ENCODE measurements at regions not wholly inside any gene's neighbourhood (a gene's known extent, or its start where the extent isn't known, plus 50 kb on each side); places are given as distances from the start of the nearest gene placed in this dataset.

GRCh38 chrY:19465809-19466208 is 278.7 kb downstream of the KDM5D start:
- DNase-seq (no peak), ATAC-seq (ENCODE audit: low read depth) (no peak)
- H3K4me3 ChIP-seq (ENCODE audit: control extremely low read depth in 1 of 5, extremely low read depth in 1 of 5, insufficient read depth in 1 of 5, low read depth in 2 of 5, low read length in 4 of 5), result no peak overlapping the region
- no peak overlapping the region for H3K27ac Mint-ChIP-seq
- intact Hi-C loops (cut with micrococcal nuclease), result no loop called here
- H3K79me2 ChIP-seq (ENCODE audit: control insufficient read depth, insufficient read depth, low read length), result no peaks in the 10 kb centered on the region
- ChIA-PET POLR2A (no interaction called here), CTCF (no interaction called here)
- no peaks in the 10 kb centered on the region for H3K9me3 ChIP-seq (ENCODE audit: control extremely low read depth in 1 of 3, control insufficient read depth in 2 of 3, insufficient read depth in 1 of 3, low read length in 2 of 3)
- no peaks in the 10 kb centered on the region for H3K27me3 ChIP-seq (replicated peaks in 1 of 4; ENCODE audit: control extremely low read depth in 1 of 4, control insufficient read depth in 3 of 4, insufficient read depth in 4 of 4, low read length in 3 of 4)
- H3K27ac ChIP-seq (ENCODE audit: low read length in 2 of 2), result no peak overlapping the region
- no peak overlapping the region for H3K4me2 ChIP-seq (replicated peaks; ENCODE audit: low read depth, low read length, poor library complexity, severe bottlenecking)
- no peaks in the 10 kb centered on the region for H3K9me3 Mint-ChIP-seq (ENCODE audit: insufficient read depth)
- H3K4me3 Mint-ChIP-seq, result no peak overlapping the region
- no peak overlapping the region for H3K9ac ChIP-seq (ENCODE audit: low read length)
- H3K27me3 Mint-ChIP-seq, result no peaks in the 10 kb centered on the region
- TF ChIP-seq EZH2 (IDR thresholded peaks at IDR 0.05; ENCODE audit: borderline replicate concordance, insufficient read depth, low read depth, low read length, poor library complexity, severe bottlenecking) (no peak), CTCF (IDR thresholded peaks at IDR 0.05) (no peak)
- H4K20me1 ChIP-seq (ENCODE audit: control insufficient read depth, insufficient read depth, low read length, poor library complexity, severe bottlenecking), result no peaks in the 10 kb centered on the region
- no peaks in the 10 kb centered on the region for H3K36me3 ChIP-seq (replicated peaks in 1 of 2; ENCODE audit: control extremely low read depth in 1 of 2, control insufficient read depth in 1 of 2, extremely low read depth in 1 of 2, insufficient read depth in 2 of 2, low read length in 1 of 2)
- H3K4me1 Mint-ChIP-seq, result no peaks in the 10 kb centered on the region
- no peaks in the 10 kb centered on the region for H3K4me1 ChIP-seq (ENCODE audit: control insufficient read depth in 2 of 2, insufficient read depth in 2 of 2, low read length in 2 of 2)
- no peak overlapping the region for H2AFZ ChIP-seq (ENCODE audit: insufficient read depth, low read depth, low read length, poor library complexity, severe bottlenecking)

- no peak overlapping the region for H3K9ac ChIP-seq (ENCODE audit: low read length)
- H3K4me1 ChIP-seq (ENCODE audit: control insufficient read depth in 2 of 2, insufficient read depth in 2 of 2, low read length in 2 of 2), result no peaks in the 10 kb centered on the region
- Mint-ChIP-seq H3K9me3 (ENCODE audit: insufficient read depth) (no peaks in the 10 kb centered on the region), H3K27ac (no peak overlapping the region), H3K4me3 (no peak overlapping the region), H3K4me1 (no peaks in the 10 kb centered on the region), H3K27me3 (no peaks in the 10 kb centered on the region)
- no peak for DNase-seq
- H3K79me2 ChIP-seq (ENCODE audit: control insufficient read depth, insufficient read depth, low read length), result no peaks in the 10 kb centered on the region
- H3K9me3 ChIP-seq (ENCODE audit: control extremely low read depth in 1 of 3, control insufficient read depth in 2 of 3, insufficient read depth in 1 of 3, low read length in 2 of 3), result peaks cover 0 to 3% (median 3%) of the 10 kb centered on the region in 3 donors
- peaks cover 0 to 2% (median 0%) of the 10 kb centered on the region in 4 experiments for H3K27me3 ChIP-seq (replicated peaks in 1 of 4; ENCODE audit: control extremely low read depth in 1 of 4, control insufficient read depth in 3 of 4, insufficient read depth in 4 of 4, low read length in 3 of 4)
- H2AFZ ChIP-seq (ENCODE audit: insufficient read depth, low read depth, low read length, poor library complexity, severe bottlenecking), result no peak overlapping the region
- CTCF ChIA-PET, result no interaction called here
- TF ChIP-seq CTCF (IDR thresholded peaks at IDR 0.05) (no peak), EZH2 (IDR thresholded peaks at IDR 0.05; ENCODE audit: borderline replicate concordance, insufficient read depth, low read depth, low read length, poor library complexity, severe bottlenecking) (no peak)
- POLR2A ChIA-PET, result no interaction called here
- H3K4me2 ChIP-seq (replicated peaks; ENCODE audit: low read depth, low read length, poor library complexity, severe bottlenecking), result no peak overlapping the region
- no peak for ATAC-seq (ENCODE audit: low read depth)
- no peak overlapping the region for H3K27ac ChIP-seq (ENCODE audit: low read length in 2 of 2)
- intact Hi-C loops (cut with micrococcal nuclease), result no loop called here
- no peaks in the 10 kb centered on the region for H3K36me3 ChIP-seq (replicated peaks in 1 of 2; ENCODE audit: control extremely low read depth in 1 of 2, control insufficient read depth in 1 of 2, extremely low read depth in 1 of 2, insufficient read depth in 2 of 2, low read length in 1 of 2)
- no peaks in the 10 kb centered on the region for H4K20me1 ChIP-seq (ENCODE audit: control insufficient read depth, insufficient read depth, low read length, poor library complexity, severe bottlenecking)
- H3K4me3 ChIP-seq (ENCODE audit: control extremely low read depth in 1 of 5, extremely low read depth in 1 of 5, insufficient read depth in 1 of 5, low read depth in 2 of 5, low read length in 4 of 5), result no peak overlapping the region
These were observed 287.6 kb downstream of the KDM5D start for GRCh38 chrY:19456855-19457448.
